ENCODE measurements at regions not wholly inside any gene's neighbourhood (a gene's known extent, or its start where the extent isn't known, plus 50 kb on each side); places are given as distances from the start of the nearest gene placed in this dataset.

DNA sequence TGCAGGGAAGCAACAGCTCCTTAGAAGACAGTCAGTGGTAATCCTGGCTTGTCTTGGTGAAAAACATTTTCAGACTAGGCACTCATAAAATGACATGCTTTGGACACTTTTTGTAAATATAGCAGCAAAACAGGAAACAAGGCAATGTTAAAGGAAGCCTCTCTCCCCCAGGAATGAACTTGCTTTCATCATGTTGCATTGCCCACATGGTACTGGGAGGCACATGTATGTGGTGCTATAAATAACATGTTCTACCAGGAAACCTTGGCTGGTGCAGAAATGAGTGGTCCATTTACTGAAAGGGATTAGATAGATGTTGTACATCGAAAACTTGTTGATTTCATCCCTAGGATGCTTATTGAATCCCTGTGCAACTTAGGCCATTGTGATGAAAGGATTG is 121.4 kb upstream of the RREB1 start:
- Histone ChIP-seq H2AFZ (ENCODE audit: low read depth, low read length) (no peak overlapping the region), H3K36me3 (ENCODE audit: control insufficient read depth in 2 of 2, extremely low read depth in 1 of 2, insufficient read depth in 2 of 2, low read length in 2 of 2) (no peaks in the 10 kb centered on the region), H3K9me3 (replicated peaks; ENCODE audit: control insufficient read depth, insufficient read depth, low read length) (no peaks in the 10 kb centered on the region), H3K79me2 (ENCODE audit: control insufficient read depth, insufficient read depth, low read length) (no peaks in the 10 kb centered on the region), H3K27ac (ENCODE audit: insufficient read depth, low read depth, low read length) (no peak overlapping the region), H3K9me1 (replicated peaks; ENCODE audit: control insufficient read depth, extremely low read depth, insufficient read depth, low read length) (no peaks in the 10 kb centered on the region), H3K9ac (replicated peaks; ENCODE audit: extremely low read depth, insufficient read depth, low read length) (no peak overlapping the region), H3K4me1 (ENCODE audit: control insufficient read depth, extremely low read depth, insufficient read depth, low read length) (no peaks in the 10 kb centered on the region), H3K27me3 (ENCODE audit: control insufficient read depth in 2 of 2, insufficient read depth in 2 of 2, low read length in 2 of 2) (peaks cover 0 to 4% of the 10 kb centered on the region in 2 experiments), H3K4me3 (replicated peaks in 1 of 3; ENCODE audit: insufficient read depth in 1 of 3, low read depth in 1 of 3, low read length in 3 of 3) (no peak overlapping the region), H3K4me2 (ENCODE audit: insufficient read depth, low read length) (no peak overlapping the region), H4K20me1 (replicated peaks; ENCODE audit: control insufficient read depth, extremely low read depth, insufficient read depth, low read length) (no peaks in the 10 kb centered on the region)
- intact Hi-C loops (cut with micrococcal nuclease), result no loop called here
- POLR2A ChIA-PET, result no interaction called here
- FAIRE-seq (no peak), DNase-seq (ENCODE audit: low read depth, low spot score) (no peak)
- TF ChIP-seq, protein P1, sequence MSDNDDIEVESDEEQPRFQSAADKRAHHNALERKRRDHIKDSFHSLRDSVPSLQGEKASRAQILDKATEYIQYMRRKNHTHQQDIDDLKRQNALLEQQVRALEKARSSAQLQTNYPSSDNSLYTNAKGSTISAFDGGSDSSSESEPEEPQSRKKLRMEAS (IDR thresholded peaks at IDR 0.05; ENCODE audit: insufficient read depth, insufficient read length), result no peak
- no peak for TF ChIP-seq JUN (IDR thresholded peaks at IDR 0.05; ENCODE audit: borderline replicate concordance, insufficient read depth, insufficient read length, low read depth)
- TF ChIP-seq CTCF (IDR thresholded peaks at IDR 0.05; ENCODE audit: extremely low read depth in 1 of 2, insufficient read depth in 1 of 2, low read depth in 1 of 2, low read length in 2 of 2), result no peak
- TF ChIP-seq FOS (IDR thresholded peaks at IDR 0.05; ENCODE audit: borderline replicate concordance, insufficient read depth, low read length), result no peak
- no peak for TF ChIP-seq POLR2A (IDR thresholded peaks at IDR 0.05; ENCODE audit: low read depth, low read length)
- no peak for TF ChIP-seq EZH2 (IDR thresholded peaks at IDR 0.05; ENCODE audit: borderline replicate concordance, low read depth, low read length, severe bottlenecking)
- CTCF ChIA-PET, result interaction anchor here (0.9 to 1.6 kb wide), 2 partner anchors 9 to 22 kb away, joined by 3 read pairs; no protein-coding TSS in a partner anchor
- dilution Hi-C loops (cut with MboI; ENCODE audit: extremely low pct_ligation_motif_present, low sequenced_read_pairs), result no loop called here
- no TSS peak for BruUV-seq (replicated peaks)

- H3K9me3 ChIP-seq (replicated peaks; ENCODE audit: control insufficient read depth, insufficient read depth, low read length), result no peaks in the 10 kb centered on the region
- no peaks in the 10 kb centered on the region for H3K4me1 ChIP-seq (ENCODE audit: control insufficient read depth, extremely low read depth, insufficient read depth, low read length)
- BruUV-seq (replicated peaks), result no TSS peak
- TF ChIP-seq POLR2AphosphoS5 (IDR thresholded peaks at IDR 0.05; ENCODE audit: insufficient read depth, low read depth, low read length), result no peak
- TF ChIP-seq EZH2 (IDR thresholded peaks at IDR 0.05; ENCODE audit: borderline replicate concordance, low read depth, low read length, severe bottlenecking), result no peak
- TF ChIP-seq POLR2A (IDR thresholded peaks at IDR 0.05; ENCODE audit: low read depth, low read length), result no peak
- no peak for TF ChIP-seq CTCF (IDR thresholded peaks at IDR 0.05; ENCODE audit: extremely low read depth in 1 of 2, insufficient read depth in 1 of 2, low read depth in 1 of 2, low read length in 2 of 2)
- no peak for TF ChIP-seq GATA2 (IDR thresholded peaks at IDR 0.05; ENCODE audit: insufficient read depth, insufficient read length, low read depth, low read length)
- TF ChIP-seq, protein P1 (IDR thresholded peaks at IDR 0.05; ENCODE audit: insufficient read depth, insufficient read length), result no peak
- no peak for TF ChIP-seq FOS (IDR thresholded peaks at IDR 0.05; ENCODE audit: borderline replicate concordance, insufficient read depth, low read length)
- TF ChIP-seq MYC (IDR thresholded peaks at IDR 0.05; ENCODE audit: low read depth, low read length), result no peak
- TF ChIP-seq JUN (IDR thresholded peaks at IDR 0.05; ENCODE audit: borderline replicate concordance, insufficient read depth, insufficient read length, low read depth), result no peak
- ChIA-PET CTCF (no interaction called here), POLR2A (interaction anchor here (0.5 kb wide), 1 partner anchor 61 kb away, joined by 5 read pairs; no protein-coding TSS in a partner anchor)
- no peaks in the 10 kb centered on the region for H4K20me1 ChIP-seq (replicated peaks; ENCODE audit: control insufficient read depth, extremely low read depth, insufficient read depth, low read length)
- no peak overlapping the region for H3K4me2 ChIP-seq (ENCODE audit: insufficient read depth, low read length)
- peaks cover 0 to 4% of the 10 kb centered on the region in 2 experiments for H3K27me3 ChIP-seq (ENCODE audit: control insufficient read depth in 2 of 2, insufficient read depth in 2 of 2, low read length in 2 of 2)
- no peak overlapping the region for H3K9ac ChIP-seq (replicated peaks; ENCODE audit: extremely low read depth, insufficient read depth, low read length)
- dilution Hi-C loops (cut with MboI; ENCODE audit: extremely low pct_ligation_motif_present, low sequenced_read_pairs), result no loop called here
- H3K27ac ChIP-seq (ENCODE audit: insufficient read depth, low read depth, low read length), result no peak overlapping the region
- no peaks in the 10 kb centered on the region for H3K9me1 ChIP-seq (replicated peaks; ENCODE audit: control insufficient read depth, extremely low read depth, insufficient read depth, low read length)
- no peak overlapping the region for H3K4me3 ChIP-seq (replicated peaks in 1 of 3; ENCODE audit: insufficient read depth in 1 of 3, low read depth in 1 of 3, low read length in 3 of 3)
- DNase-seq (ENCODE audit: low read depth, low spot score) (no peak), FAIRE-seq (no peak)
- H3K36me3 ChIP-seq (ENCODE audit: control insufficient read depth in 2 of 2, extremely low read depth in 1 of 2, insufficient read depth in 2 of 2, low read length in 2 of 2), result no peaks in the 10 kb centered on the region
- no peaks in the 10 kb centered on the region for H3K79me2 ChIP-seq (ENCODE audit: control insufficient read depth, insufficient read depth, low read length)
- no peak overlapping the region for H2AFZ ChIP-seq (ENCODE audit: low read depth, low read length)
- intact Hi-C loops (cut with micrococcal nuclease), result no loop called here
These were observed 120.0 kb upstream of the RREB1 start for GRCh38 chr6:6987749-6988148.
